A673 (cell line): ENCODE measurements at regions not wholly inside any gene's neighbourhood (a gene's known extent, or its start where the extent isn't known, plus 50 kb on each side); places are given as distances from the start of the nearest gene placed in this dataset.

Experiments used
- BruUV-seq: library from RNA; stranded (reverse); fragments of 400-500 nt; replicated peaks from 2 replicates; lab custom pipeline; 2021; lab: Mats Ljungman, UMichigan
- CTCF ChIA-PET: fragments of 300-600 bp; sonication (Branson Sonifier 250); formaldehyde crosslinking; loops from one replicate; lab custom pipeline; 2022; ENCODE audit warnings: antibody characterized with exemption; lab: Charles Lee
- POLR2A ChIA-PET: fragments of 300-600 bp; sonication (Branson Sonifier 250); formaldehyde crosslinking; loops from one replicate; lab custom pipeline; 2022; ENCODE audit warnings: antibody characterized with exemption; ENCODE audit not compliant: low non-redundant PET; lab: Charles Lee
- DNase-seq: peaks from one replicate; pipeline ENCODE4 v3.0.0-alpha.2; 2015; ENCODE audit warnings: low spot score
- H3K27ac ChIP-seq: fragments of 200-600 bp; sonication (generic); 2 replicates; pipeline ENCODE4 v1.5.1; 2016; ENCODE audit warnings: mixed run types, low read depth, mild to moderate bottlenecking, mixed read lengths, antibody characterized with exemption, low read length; ENCODE audit not compliant: poor library complexity, severe bottlenecking
- H3K27me3 ChIP-seq: fragments of 200-600 bp; sonication (generic); replicated peaks from 2 replicates; pipeline ENCODE4 v1.6.1; 2017; ENCODE audit warnings: mixed run types, low read depth, mild to moderate bottlenecking, mixed read lengths, antibody characterized with exemption, low read length; ENCODE audit not compliant: insufficient read depth, poor library complexity
- H3K36me3 ChIP-seq: fragments of 200-600 bp; sonication (generic); 2 replicates; pipeline ENCODE4 v1.6.1; 2016; ENCODE audit warnings: mixed run types, mild to moderate bottlenecking, mixed read lengths, antibody characterized with exemption, low read length; ENCODE audit not compliant: insufficient read depth, poor library complexity, severe bottlenecking
- H3K4me1 ChIP-seq: fragments of 200-600 bp; sonication (generic); 2 replicates; pipeline ENCODE4 v1.6.1; 2017; ENCODE audit warnings: mixed run types, mild to moderate bottlenecking, mixed read lengths, antibody characterized with exemption, low read length; ENCODE audit not compliant: insufficient read depth, poor library complexity, severe bottlenecking
- H3K4me3 ChIP-seq: fragments of 200-600 bp; sonication (generic); 2 replicates; pipeline ENCODE4 v1.5.1; 2016; ENCODE audit warnings: low read depth, mixed run types, mild to moderate bottlenecking, mixed read lengths, low read length; ENCODE audit not compliant: poor library complexity, severe bottlenecking
- H3K9me3 ChIP-seq: fragments of 200-600 bp; sonication (generic); 2 replicates; pipeline ENCODE4 v1.6.1; 2016; ENCODE audit warnings: mixed run types, low read depth, mild to moderate bottlenecking, mixed read lengths, antibody characterized with exemption, low read length; ENCODE audit not compliant: poor library complexity, severe bottlenecking
- CTCF ChIP-seq: fragments of 300-800, 200-600 bp; sonication (generic); conservative IDR thresholded peaks from 2 replicates; pipeline ENCODE4 v1.5.1; 2017; ENCODE audit warnings: low read depth, mild to moderate bottlenecking, antibody characterized with exemption, low read length, moderate library complexity, mixed read lengths
- EZH2 ChIP-seq: fragments of 200-600 bp; sonication (generic); IDR thresholded peaks from 2 replicates; pipeline ENCODE4 v1.6.1; 2017; ENCODE audit warnings: borderline replicate concordance, low read depth, mild to moderate bottlenecking, mixed read lengths, antibody characterized with exemption, low read length; ENCODE audit not compliant: poor library complexity, severe bottlenecking
- intact Hi-C: fragments of 100-400 bp; cut with micrococcal nuclease; formaldehyde crosslinking; loops from one replicate; pipeline ENCODE4 v1.10.0; 2022; ENCODE audit not compliant: unreplicated experiment

GRCh38 chr16:73142053-73142854, 94.3 kb upstream of the ZFHX3 start:
- no peaks in the 10 kb centered on the region for H3K9me3 ChIP-seq
- BruUV-seq = no TSS peak
- peaks cover under 1% of the 10 kb centered on the region for H3K4me1 ChIP-seq
- DNase-seq = no peak
- POLR2A ChIA-PET = no interaction called here
- no peaks in the 10 kb centered on the region for H3K27me3 ChIP-seq
- H3K4me3 ChIP-seq = no peak overlapping the region
- no peak for TF ChIP-seq EZH2
- TF ChIP-seq CTCF = no peak
- H3K36me3 ChIP-seq = no peaks in the 10 kb centered on the region
- no peak overlapping the region for H3K27ac ChIP-seq
- intact Hi-C loops = no loop called here
- CTCF ChIA-PET = no interaction called here

- no peak for TF ChIP-seq CTCF
- TF ChIP-seq EZH2 = no peak
- Histone ChIP-seq H3K4me3 (no peak overlapping the region), H3K36me3 (no peaks in the 10 kb centered on the region), H3K4me1 (peaks cover 8% of the 10 kb centered on the region), H3K27ac (no peak overlapping the region), H3K9me3 (no peaks in the 10 kb centered on the region), H3K27me3 (no peaks in the 10 kb centered on the region)
- intact Hi-C loops = no loop called here
- ChIA-PET POLR2A (no interaction called here), CTCF (no interaction called here)
- no TSS peak for BruUV-seq
- no peak for DNase-seq
These were observed 93.0 kb upstream of the ZFHX3 start for GRCh38 chr16:73140929-73141328.

DNA sequence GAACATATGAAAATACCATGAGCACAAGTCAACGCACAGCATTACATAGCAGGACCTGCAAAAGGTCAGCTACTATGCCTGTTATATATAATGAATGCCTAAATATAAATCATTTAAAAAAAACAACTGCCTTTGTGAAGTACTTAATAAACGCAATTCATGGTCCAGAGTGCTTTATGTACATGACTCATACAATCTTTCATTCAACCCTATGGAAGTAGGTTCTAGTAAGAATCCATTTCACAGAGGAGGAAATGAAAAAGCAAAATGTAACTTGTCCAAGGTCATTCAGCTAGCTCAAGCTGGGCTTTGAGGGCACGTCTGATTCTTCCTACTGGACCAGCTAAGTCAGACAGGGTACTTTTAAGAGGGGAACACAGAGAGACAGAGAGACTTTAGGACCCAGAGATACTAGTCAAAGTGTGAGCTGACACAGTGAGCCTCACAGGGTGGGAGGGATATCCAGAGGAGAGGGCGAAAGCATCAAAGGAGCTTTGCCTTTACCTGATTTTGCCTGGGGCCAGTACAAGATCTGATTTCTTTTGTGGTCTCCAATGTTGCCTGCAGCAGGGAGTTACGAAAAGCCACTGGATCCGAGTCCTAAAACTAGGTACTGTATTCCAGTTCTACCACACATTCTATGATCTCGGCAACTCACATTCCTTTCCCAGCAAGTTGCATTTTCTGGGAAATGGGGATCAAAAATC, 83.4 kb upstream of the ZFHX3 start:
- DNase-seq = no peak
- H3K9me3 ChIP-seq = no peaks in the 10 kb centered on the region
- H3K36me3 ChIP-seq = no peaks in the 10 kb centered on the region
- H3K4me3 ChIP-seq = no peak overlapping the region
- intact Hi-C loops = no loop called here
- ChIA-PET POLR2A (interaction anchor here (0.7 kb wide), 1 partner anchor 646 kb away, joined by 3 read pairs; no protein-coding TSS in a partner anchor), CTCF (no interaction called here)
- H3K27me3 ChIP-seq = no peaks in the 10 kb centered on the region
- TF ChIP-seq EZH2 = no peak
- H3K4me1 ChIP-seq = peaks cover 1% of the 10 kb centered on the region
- no peak overlapping the region for H3K27ac ChIP-seq
- no TSS peak for BruUV-seq
